VCaP (cell line): ENCODE measurements at regions not wholly inside any gene's neighbourhood (a gene's known extent, or its start where the extent isn't known, plus 50 kb on each side); places are given as distances from the start of the nearest gene placed in this dataset.

ENCODE experiments used
- H3K27ac ChIP-seq: fragments of 450-650 bp; 2 replicates; pipeline ENCODE4 v1.5.1; 2017
- TF ChIP-seq, protein P1 (sequence below): fragments of 450-650 bp; conservative IDR thresholded peaks from 2 replicates; pipeline ENCODE4 v1.5.1; 2017; ENCODE audit warnings: mild to moderate bottlenecking, moderate library complexity

GRCh38 chr16:47928008-47928407, 227.8 kb downstream of the ABCC12 start:
- no peak overlapping the region for H3K27ac ChIP-seq
- TF ChIP-seq, protein P1, sequence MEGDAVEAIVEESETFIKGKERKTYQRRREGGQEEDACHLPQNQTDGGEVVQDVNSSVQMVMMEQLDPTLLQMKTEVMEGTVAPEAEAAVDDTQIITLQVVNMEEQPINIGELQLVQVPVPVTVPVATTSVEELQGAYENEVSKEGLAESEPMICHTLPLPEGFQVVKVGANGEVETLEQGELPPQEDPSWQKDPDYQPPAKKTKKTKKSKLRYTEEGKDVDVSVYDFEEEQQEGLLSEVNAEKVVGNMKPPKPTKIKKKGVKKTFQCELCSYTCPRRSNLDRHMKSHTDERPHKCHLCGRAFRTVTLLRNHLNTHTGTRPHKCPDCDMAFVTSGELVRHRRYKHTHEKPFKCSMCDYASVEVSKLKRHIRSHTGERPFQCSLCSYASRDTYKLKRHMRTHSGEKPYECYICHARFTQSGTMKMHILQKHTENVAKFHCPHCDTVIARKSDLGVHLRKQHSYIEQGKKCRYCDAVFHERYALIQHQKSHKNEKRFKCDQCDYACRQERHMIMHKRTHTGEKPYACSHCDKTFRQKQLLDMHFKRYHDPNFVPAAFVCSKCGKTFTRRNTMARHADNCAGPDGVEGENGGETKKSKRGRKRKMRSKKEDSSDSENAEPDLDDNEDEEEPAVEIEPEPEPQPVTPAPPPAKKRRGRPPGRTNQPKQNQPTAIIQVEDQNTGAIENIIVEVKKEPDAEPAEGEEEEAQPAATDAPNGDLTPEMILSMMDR = no peak

DNA sequence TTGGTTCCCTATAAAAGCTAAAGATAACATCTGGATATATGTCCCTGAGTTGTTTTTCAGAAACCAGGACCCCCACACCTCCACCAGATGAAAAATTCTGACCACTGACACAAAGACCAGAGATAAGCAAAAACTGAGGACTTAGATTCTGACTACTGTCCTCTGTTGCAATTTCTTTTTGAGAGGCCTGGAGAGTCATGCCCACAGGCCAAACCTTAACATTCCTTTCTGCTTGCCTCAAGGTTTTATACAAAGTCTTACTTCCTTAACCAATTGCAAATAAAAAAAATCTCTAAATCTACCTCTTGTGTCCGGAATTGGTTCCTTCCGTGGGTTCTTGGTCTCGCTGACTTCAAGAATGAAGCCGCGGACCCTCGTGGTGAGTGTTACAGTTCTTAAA, 228.5 kb downstream of the ABCC12 start:
- TF ChIP-seq, protein P1 = no peak
- H3K27ac ChIP-seq = no peak overlapping the region

DNA sequence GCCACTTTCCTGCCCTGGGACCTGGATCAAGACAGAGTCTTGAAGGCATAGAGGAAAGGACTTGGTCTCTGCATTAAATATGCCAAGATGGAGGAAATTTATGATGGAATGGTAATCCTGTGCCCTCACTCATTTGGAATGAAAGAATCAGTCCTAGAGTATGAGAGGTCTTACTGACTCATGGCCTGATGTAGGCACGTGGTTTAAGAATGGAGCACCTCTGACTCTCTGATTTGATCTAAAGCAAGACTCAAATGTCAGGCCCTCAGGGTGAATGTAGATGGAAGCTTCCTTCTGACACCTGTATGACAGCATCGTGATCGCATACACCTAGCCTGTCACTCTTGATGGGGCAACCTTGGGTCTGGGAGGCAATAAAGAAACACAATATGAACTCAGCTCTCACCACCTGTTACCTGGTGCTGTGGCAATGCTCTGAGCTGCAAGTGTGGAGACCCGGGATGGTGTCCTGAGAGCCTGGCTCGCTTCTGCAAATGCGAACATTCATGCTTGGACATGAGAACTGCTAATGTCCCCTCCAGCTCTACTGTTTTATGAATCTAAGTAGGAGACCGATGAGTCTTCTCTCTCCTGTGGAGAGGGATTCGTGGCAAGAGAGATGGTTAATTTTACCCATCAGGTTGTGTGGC, 229.9 kb downstream of the ABCC12 start:
- TF ChIP-seq, protein P1 = no peak

GRCh38 chr16:47924950-47925349, 230.8 kb downstream of the ABCC12 start:
- TF ChIP-seq, protein P1 = no peak

More for the DNA sequence above, 229.9 kb downstream of the ABCC12 start:
- no peak overlapping the region for H3K27ac ChIP-seq

DNA sequence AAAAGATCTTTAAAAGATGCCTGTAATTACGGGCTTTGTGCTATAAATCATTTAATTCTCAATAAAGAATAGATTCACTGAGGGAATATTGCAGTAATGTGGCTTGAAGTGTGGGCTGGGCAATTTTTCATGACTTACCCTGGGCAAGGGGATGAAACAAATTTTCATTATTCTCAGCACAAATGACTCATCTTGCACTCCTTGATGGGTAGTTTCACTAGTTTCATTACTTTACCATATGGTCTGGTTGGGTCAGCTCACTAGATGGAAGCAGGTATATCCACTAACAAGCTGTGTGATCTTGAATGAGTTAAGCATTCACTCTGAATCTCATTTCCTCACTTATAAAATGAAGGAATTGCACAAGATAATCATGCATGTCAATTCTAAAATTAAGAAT, 234.3 kb downstream of the ABCC12 start:
- peak overlapping the region; percentile 54 for H3K27ac ChIP-seq
- TF ChIP-seq, protein P1 = no peak

More at GRCh38 chr16:47924950-47925349, 230.8 kb downstream of the ABCC12 start:
- H3K27ac ChIP-seq = no peak overlapping the region

DNA sequence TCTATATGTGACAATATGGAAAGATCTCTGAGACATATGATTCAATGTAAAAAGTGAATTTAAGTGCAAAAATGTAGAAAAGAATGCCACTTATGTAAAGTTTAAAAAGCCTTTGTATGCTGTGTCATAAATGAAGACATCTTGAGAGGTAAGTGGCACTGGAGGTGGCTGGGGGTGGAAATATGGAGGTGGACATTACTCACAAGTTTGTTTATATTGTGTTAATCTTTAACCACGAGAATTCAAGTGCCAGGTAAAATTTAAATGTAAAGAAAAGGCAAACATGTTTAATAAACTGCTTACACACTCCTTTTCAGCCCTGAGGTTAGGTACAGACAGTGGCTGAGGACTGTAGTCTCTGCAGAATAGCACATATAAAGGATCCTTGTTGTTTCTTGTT, 235.1 kb downstream of the ABCC12 start:
- TF ChIP-seq, protein P1 = no peak

DNA sequence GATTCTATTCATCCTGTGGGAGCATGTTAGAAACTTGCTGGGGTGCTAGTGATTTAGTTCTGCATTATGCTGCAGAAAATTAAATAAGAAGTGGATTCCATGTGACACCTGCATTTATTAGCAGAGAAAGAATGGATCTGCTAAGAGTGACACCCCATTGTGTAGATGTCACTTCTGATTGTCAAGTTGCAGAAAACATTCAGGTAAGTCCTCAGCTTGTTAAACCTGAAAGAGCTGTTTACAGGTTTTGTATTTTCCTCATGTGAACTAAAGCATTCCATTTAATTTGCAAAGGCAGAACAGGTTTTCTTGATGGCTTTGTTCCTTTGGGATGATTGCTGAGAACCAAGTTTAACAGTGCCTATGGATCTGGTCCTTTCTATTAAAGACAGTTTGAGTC, 238.7 kb downstream of the ABCC12 start:
- TF ChIP-seq, protein P1 = no peak
- H3K27ac ChIP-seq = no peak overlapping the region

More for the DNA sequence above, 235.1 kb downstream of the ABCC12 start:
- H3K27ac ChIP-seq = peak overlapping the region; percentile 54
